KMS-11 (cell line): ENCODE measurements at regions not wholly inside any gene's neighbourhood (a gene's known extent, or its start where the extent isn't known, plus 50 kb on each side); places are given as distances from the start of the nearest gene placed in this dataset.
"Not testable (repeated sequence)": the region's sequence is repeated elsewhere in the genome, so short reads cannot be mapped to it uniquely, and the experiment has no call there.

ENCODE experiments used
- H2AFZ ChIP-seq: fragments of 200-600 bp; sonication (generic); 2 replicates; pipeline ENCODE4 v1.6.1; 2016; ENCODE audit warnings: antibody characterized with exemption, mixed run types, low read depth
- H3K27ac ChIP-seq: fragments of 200-600 bp; sonication (generic); 2 replicates; pipeline ENCODE4 v1.6.1; 2016; ENCODE audit warnings: mild to moderate bottlenecking, mixed run types
- H3K27me3 ChIP-seq: fragments of 200-600 bp; sonication (generic); 2 replicates; pipeline ENCODE4 v1.6.1; 2017; ENCODE audit warnings: mild to moderate bottlenecking, low read depth, mixed run types, moderate library complexity; ENCODE audit not compliant: insufficient read depth
- H3K36me3 ChIP-seq: fragments of 200-600 bp; sonication (generic); 2 replicates; pipeline ENCODE4 v1.6.1; 2017; ENCODE audit warnings: mild to moderate bottlenecking, mixed run types; ENCODE audit not compliant: insufficient read depth
- H3K4me1 ChIP-seq: fragments of 200-600 bp; sonication (generic); 2 replicates; pipeline ENCODE4 v1.6.1; 2016; ENCODE audit warnings: mild to moderate bottlenecking, low read depth, mixed run types; ENCODE audit not compliant: poor library complexity, severe bottlenecking
- H3K4me2 ChIP-seq: fragments of 200-600 bp; sonication (generic); 2 replicates; pipeline ENCODE4 v1.7.0; 2016; ENCODE audit warnings: mild to moderate bottlenecking, mixed run types
- H3K4me3 ChIP-seq: fragments of 200-600 bp; sonication (generic); IDR thresholded peaks from 2 replicates; pipeline ENCODE4 v1.6.1; 2017; ENCODE audit warnings: low read depth, low read length, mixed read lengths; ENCODE audit not compliant: insufficient read depth
- H3K79me2 ChIP-seq: fragments of 200-600 bp; sonication (generic); 2 replicates; pipeline ENCODE4 v1.6.1; 2016; ENCODE audit warnings: low read depth, mixed run types; ENCODE audit not compliant: insufficient read depth
- H3K9ac ChIP-seq: fragments of 200-600 bp; sonication (generic); 2 replicates; pipeline ENCODE4 v1.6.1; 2016; ENCODE audit warnings: mild to moderate bottlenecking, mixed run types
- H4K20me1 ChIP-seq: fragments of 200-600 bp; sonication (generic); 2 replicates; pipeline ENCODE4 v1.6.1; 2016; ENCODE audit warnings: mild to moderate bottlenecking, mixed run types; ENCODE audit not compliant: insufficient read depth
- TF ChIP-seq, protein P1 (sequence below): fragments of 200-600 bp; sonication (generic); conservative IDR thresholded peaks from 2 replicates; pipeline ENCODE4 v1.6.1; 2017; ENCODE audit warnings: low read depth, mild to moderate bottlenecking, antibody characterized with exemption, low read length, moderate library complexity, mixed read lengths

DNA sequence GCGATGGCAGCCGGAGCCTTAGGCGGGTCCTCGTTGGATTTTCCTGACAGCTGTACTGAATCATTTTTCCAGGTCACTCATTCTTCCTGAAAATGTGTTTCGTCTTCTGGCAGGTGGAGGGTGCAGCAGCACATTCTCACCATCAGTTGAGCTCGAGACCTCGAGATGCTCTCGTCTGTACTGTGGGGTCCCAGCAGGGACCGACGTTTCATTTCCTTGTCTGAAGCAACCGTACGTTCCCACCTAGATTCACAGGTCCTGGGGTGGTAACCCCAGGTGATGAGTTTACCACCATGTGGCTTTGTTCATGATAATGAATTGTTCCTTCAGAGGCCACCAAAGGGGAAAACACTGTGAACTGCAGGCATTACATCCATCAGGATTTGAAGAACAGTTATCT is 298.5 kb upstream of the FOXK1 start:
- Histone ChIP-seq H3K79me2 (no peaks in the 10 kb centered on the region), H3K36me3 (no peaks in the 10 kb centered on the region), H3K27me3 (no peaks in the 10 kb centered on the region; the same call in 1 of the 2 replicates), H2AFZ (no peak overlapping the region), H4K20me1 (no peaks in the 10 kb centered on the region), H3K27ac (no peak overlapping the region), H3K4me3 (no peak overlapping the region), H3K4me1 (no peaks in the 10 kb centered on the region), H3K9ac (no peak overlapping the region), H3K4me2 (no peak overlapping the region)
- TF ChIP-seq, protein P1, sequence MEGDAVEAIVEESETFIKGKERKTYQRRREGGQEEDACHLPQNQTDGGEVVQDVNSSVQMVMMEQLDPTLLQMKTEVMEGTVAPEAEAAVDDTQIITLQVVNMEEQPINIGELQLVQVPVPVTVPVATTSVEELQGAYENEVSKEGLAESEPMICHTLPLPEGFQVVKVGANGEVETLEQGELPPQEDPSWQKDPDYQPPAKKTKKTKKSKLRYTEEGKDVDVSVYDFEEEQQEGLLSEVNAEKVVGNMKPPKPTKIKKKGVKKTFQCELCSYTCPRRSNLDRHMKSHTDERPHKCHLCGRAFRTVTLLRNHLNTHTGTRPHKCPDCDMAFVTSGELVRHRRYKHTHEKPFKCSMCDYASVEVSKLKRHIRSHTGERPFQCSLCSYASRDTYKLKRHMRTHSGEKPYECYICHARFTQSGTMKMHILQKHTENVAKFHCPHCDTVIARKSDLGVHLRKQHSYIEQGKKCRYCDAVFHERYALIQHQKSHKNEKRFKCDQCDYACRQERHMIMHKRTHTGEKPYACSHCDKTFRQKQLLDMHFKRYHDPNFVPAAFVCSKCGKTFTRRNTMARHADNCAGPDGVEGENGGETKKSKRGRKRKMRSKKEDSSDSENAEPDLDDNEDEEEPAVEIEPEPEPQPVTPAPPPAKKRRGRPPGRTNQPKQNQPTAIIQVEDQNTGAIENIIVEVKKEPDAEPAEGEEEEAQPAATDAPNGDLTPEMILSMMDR: no peak

DNA sequence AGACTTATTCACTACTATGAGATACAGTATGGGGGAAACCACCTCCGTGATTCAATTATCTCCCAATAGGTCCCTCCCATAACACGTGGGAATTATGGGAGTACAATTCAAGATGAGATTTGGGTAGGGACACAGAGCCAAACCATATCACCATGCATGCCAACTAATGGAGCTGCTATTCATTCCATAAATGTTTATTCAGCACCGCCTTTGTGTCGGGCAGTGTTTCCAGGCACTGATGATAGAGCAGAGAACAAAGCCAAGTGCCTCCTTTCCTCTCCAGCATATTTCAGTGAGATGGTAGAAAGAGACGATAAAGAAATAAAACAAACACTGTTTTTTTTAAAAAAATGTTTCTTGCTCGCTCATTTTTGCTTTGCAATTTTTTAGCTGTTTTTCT is 295.9 kb upstream of the FOXK1 start:
- H2AFZ ChIP-seq: no peak overlapping the region
- H3K4me2 ChIP-seq: no peak overlapping the region
- H3K4me1 ChIP-seq: no peaks in the 10 kb centered on the region
- H3K4me3 ChIP-seq: no peak overlapping the region
- H3K36me3 ChIP-seq: no peaks in the 10 kb centered on the region
- no peak overlapping the region for H3K27ac ChIP-seq
- TF ChIP-seq, protein P1: no peak
- no peaks in the 10 kb centered on the region; the same call in 1 of the 2 replicates for H3K27me3 ChIP-seq
- no peak overlapping the region for H3K9ac ChIP-seq
- no peaks in the 10 kb centered on the region for H4K20me1 ChIP-seq
- H3K79me2 ChIP-seq: no peaks in the 10 kb centered on the region

DNA sequence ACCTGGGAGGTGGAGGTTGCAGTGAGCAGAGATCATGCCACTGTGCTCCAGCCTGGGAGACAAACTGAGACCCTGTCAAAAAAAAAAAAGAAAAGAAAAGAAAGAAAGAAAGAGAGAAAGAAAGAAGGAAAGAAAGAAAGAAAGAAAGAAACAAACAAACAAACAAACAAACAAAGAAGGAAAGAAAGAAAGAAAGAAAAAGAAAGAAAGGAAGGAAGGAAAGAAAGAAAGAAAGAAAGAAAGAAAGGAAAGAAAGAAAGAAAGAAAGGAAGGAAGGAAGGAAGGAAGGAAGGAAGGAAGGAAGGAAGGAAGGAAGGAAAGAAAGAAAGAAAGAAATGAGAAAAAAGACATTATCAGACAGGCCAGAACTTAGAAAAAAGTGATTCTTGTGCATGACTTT is 291.0 kb upstream of the FOXK1 start:
- not testable (repeated sequence) for H3K36me3 ChIP-seq, H3K4me3 ChIP-seq, H3K4me2 ChIP-seq, H3K4me1 ChIP-seq, H3K79me2 ChIP-seq, H2AFZ ChIP-seq, H3K27ac ChIP-seq, H3K27me3 ChIP-seq, H3K9ac ChIP-seq, H4K20me1 ChIP-seq

DNA sequence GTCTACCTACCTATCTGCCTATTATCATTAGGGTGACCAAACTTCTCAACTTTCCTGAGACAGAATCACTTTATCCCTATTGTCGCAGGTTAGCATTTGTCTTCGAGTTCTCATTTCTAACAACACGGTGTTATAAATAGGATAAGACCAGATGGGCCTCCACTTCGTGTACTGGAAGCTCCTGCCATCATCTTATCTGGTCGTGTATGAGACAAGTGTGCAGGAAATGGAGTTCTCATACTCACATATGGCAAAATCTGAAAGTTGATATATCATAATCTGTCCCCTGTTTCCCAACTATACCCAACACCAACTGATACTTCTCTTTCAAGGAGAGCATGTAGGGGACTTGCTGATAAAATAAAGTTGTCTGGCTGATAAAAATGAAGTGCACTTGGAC is 287.4 kb upstream of the FOXK1 start:
- Histone ChIP-seq H3K4me1 (no peaks in the 10 kb centered on the region), H4K20me1 (no peaks in the 10 kb centered on the region), H3K4me3 (no peak overlapping the region), H3K27me3 (no peaks in the 10 kb centered on the region), H3K79me2 (no peaks in the 10 kb centered on the region), H3K9ac (no peak overlapping the region), H3K27ac (no peak overlapping the region), H3K36me3 (no peaks in the 10 kb centered on the region; the same call in 1 of the 2 replicates), H2AFZ (no peak overlapping the region), H3K4me2 (no peak overlapping the region)
- TF ChIP-seq, protein P1: no peak

DNA sequence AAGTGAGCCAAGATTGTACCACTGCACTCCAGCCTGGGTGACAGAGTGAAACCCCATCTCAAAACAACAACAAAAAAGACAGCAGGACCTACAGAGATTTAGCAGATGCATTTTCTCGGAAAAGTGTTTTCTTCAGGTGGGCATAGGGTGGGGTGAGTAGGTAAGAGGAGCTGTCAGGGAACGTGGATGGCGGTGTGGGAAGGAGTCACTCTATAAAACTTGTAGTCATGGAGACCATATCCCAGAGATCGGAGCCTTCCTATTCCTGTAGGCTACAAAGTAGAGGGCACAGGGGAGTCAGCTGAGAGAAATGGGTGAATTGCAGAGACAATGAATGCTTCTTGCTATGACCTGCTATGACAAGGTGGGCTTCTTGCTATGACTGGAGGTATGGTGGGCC is 283.0 kb upstream of the FOXK1 start:
- TF ChIP-seq, protein P1: no peak
- Histone ChIP-seq H3K79me2 (no peaks in the 10 kb centered on the region), H4K20me1 (no peaks in the 10 kb centered on the region), H2AFZ (no peak overlapping the region), H3K27me3 (no peaks in the 10 kb centered on the region), H3K4me1 (no peaks in the 10 kb centered on the region), H3K36me3 (no peaks in the 10 kb centered on the region; the same call in 1 of the 2 replicates), H3K4me2 (no peak overlapping the region), H3K27ac (no peak overlapping the region), H3K4me3 (no peak overlapping the region), H3K9ac (no peak overlapping the region)
